Karpas-422 (cell line): ENCODE measurements at regions not wholly inside any gene's neighbourhood (a gene's known extent, or its start where the extent isn't known, plus 50 kb on each side); places are given as distances from the start of the nearest gene placed in this dataset.

Experiments
- DNase-seq: peaks from one replicate; pipeline ENCODE4 v3.0.0-alpha.2; 2015
- H2AFZ ChIP-seq: fragments of 200-600 bp; sonication (generic); 2 replicates; pipeline ENCODE4 v1.6.1; 2014; ENCODE audit warnings: antibody characterized with exemption, low read length, mixed read lengths
- H3K27ac ChIP-seq: fragments of 200-600 bp; sonication (generic); 2 replicates; pipeline ENCODE4 v1.5.1; 2014; ENCODE audit warnings: mild to moderate bottlenecking, low read length, moderate library complexity
- H3K27me3 ChIP-seq: fragments of 200-600 bp; sonication (generic); 2 replicates; pipeline ENCODE4 v1.6.1; 2014; ENCODE audit warnings: low read length, mixed read lengths
- H3K36me3 ChIP-seq: fragments of 200-600 bp; sonication (generic); 2 replicates; pipeline ENCODE4 v1.6.1; 2014; ENCODE audit warnings: low read length, mixed read lengths; ENCODE audit not compliant: insufficient read depth
- H3K4me1 ChIP-seq: fragments of 200-600 bp; sonication (generic); 2 replicates; pipeline ENCODE4 v1.6.1; 2014; ENCODE audit warnings: mild to moderate bottlenecking, low read length, mixed read lengths
- H3K4me2 ChIP-seq: fragments of 200-600 bp; sonication (generic); 2 replicates; pipeline ENCODE4 v1.6.1; 2014; ENCODE audit warnings: low read length, low read depth, mild to moderate bottlenecking; ENCODE audit not compliant: poor library complexity, severe bottlenecking
- H3K4me3 ChIP-seq: fragments of 200-600 bp; sonication (generic); 2 replicates; pipeline ENCODE4 v1.5.1; 2014; ENCODE audit warnings: mild to moderate bottlenecking, antibody characterized with exemption, low read length, mixed read lengths
- H3K79me2 ChIP-seq: fragments of 200-600 bp; sonication (generic); 2 replicates; pipeline ENCODE4 v1.6.1; 2014; ENCODE audit warnings: mild to moderate bottlenecking, low read length, mixed read lengths
- H3K9ac ChIP-seq: fragments of 200-600 bp; sonication (generic); 2 replicates; pipeline ENCODE4 v1.6.0; 2014; ENCODE audit warnings: low read length
- H3K9me2 ChIP-seq: fragments of 200-600 bp; sonication (generic), shearing (Covaris generic); replicated peaks from 2 replicates; pipeline ENCODE4 v1.6.0; 2014; ENCODE audit warnings: mild to moderate bottlenecking, low read length, moderate library complexity; ENCODE audit not compliant: insufficient read depth
- H3K9me3 ChIP-seq: fragments of 300-700, 200-600 bp; sonication (generic); 2 replicates; pipeline ENCODE4 v1.6.1; 2014; ENCODE audit warnings: low read length, mixed read lengths
- H4K20me1 ChIP-seq: fragments of 200-600 bp; sonication (generic); 2 replicates; pipeline ENCODE4 v1.6.1; 2014; ENCODE audit warnings: mild to moderate bottlenecking, antibody characterized with exemption, low read length, low read depth; ENCODE audit not compliant: insufficient read depth

DNA sequence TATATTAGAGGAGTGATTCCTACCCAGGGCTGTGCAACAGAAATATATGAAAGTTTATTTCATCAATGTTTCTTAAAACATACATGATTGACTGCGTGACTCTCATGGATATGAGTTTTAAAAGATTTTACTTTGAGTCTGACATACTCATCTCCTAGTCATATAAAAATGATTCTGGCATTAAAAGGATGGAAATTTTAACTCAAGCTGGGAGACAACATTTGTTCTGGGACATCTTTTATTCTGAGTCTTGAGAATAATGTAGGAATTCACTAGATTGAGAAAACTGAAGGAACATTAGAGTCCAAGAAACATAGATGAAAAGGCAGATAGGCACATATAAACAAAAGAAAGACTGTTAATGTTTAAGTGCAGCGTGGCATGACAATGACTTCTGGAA, 649.6 kb downstream of the SPRY1 start:
- H3K79me2 ChIP-seq = no peaks in the 10 kb centered on the region
- no peaks in the 10 kb centered on the region for H3K4me1 ChIP-seq
- no peak for DNase-seq
- no peak overlapping the region for H3K4me3 ChIP-seq
- H2AFZ ChIP-seq = no peak overlapping the region
- H3K9ac ChIP-seq = no peak overlapping the region
- H3K27me3 ChIP-seq = no peaks in the 10 kb centered on the region
- no peaks in the 10 kb centered on the region for H3K9me2 ChIP-seq
- H3K4me2 ChIP-seq = no peak overlapping the region
- H3K36me3 ChIP-seq = no peaks in the 10 kb centered on the region
- H4K20me1 ChIP-seq = no peaks in the 10 kb centered on the region
- peaks cover 5% of the 10 kb centered on the region; the same call in 1 of the 2 replicates for H3K9me3 ChIP-seq
- H3K27ac ChIP-seq = no peak overlapping the region

DNA sequence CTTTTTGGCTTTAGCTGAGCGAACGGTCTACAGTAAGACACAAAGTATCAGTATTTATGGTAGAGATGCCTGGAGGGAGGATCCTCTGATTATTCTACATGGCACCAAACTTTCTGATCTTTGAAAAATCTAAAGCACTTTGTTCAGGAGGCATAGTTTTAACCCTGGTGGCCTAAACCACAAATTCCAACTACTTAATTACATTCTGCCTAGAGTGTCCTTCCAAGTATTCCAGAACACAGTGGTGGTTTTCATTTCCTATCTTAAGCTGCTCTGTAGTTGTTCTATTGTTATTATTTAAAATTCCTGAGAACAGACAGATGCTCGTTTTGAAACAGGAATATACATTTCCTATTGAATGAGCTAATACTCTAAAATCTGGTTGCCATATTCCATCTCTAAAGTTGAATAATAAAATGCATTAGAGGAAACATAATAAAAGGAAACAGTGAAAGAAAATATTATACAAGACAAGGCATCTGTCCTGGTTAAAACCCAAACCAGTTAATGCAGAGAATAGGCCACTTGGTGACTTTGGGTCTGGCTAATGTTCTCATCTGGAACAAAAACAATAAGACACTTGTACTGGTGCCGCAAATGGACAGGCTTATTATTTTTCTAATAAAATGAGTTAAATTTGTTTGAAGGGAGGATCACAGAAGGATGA, 657.4 kb downstream of the SPRY1 start:
- no peaks in the 10 kb centered on the region for H3K27me3 ChIP-seq
- H4K20me1 ChIP-seq = no peaks in the 10 kb centered on the region
- H3K79me2 ChIP-seq = no peaks in the 10 kb centered on the region
- no peaks in the 10 kb centered on the region for H3K9me2 ChIP-seq
- no peak overlapping the region for H3K4me3 ChIP-seq
- H3K9ac ChIP-seq = no peak overlapping the region
- no peaks in the 10 kb centered on the region for H3K4me1 ChIP-seq
- H3K4me2 ChIP-seq = no peak overlapping the region
- H3K9me3 ChIP-seq = no peaks in the 10 kb centered on the region; the same call in 1 of the 2 replicates
- H3K36me3 ChIP-seq = no peaks in the 10 kb centered on the region
- no peak overlapping the region for H2AFZ ChIP-seq
- no peak for DNase-seq
- H3K27ac ChIP-seq = no peak overlapping the region

DNA sequence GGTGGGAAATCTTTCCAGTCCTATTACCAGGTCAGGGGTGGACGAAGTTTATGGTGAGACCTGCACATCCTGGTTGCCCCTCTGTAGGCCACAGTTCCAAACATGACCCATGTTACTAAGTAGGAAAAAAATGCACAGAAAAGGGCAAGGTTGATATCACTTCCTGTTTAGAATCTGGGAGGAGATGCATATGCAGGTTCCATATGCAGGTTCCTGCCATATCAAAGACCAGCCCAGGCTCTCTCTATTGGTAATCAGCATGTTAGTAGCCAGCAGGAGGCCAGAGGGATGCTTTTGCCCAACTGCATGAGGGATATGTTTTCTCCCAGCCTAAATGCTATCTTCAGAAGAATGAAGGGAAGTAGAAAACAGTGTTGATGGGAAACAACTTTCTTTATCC, 657.2 kb downstream of the ANKRD50 start:
- no peaks in the 10 kb centered on the region for H3K4me1 ChIP-seq
- no peak overlapping the region for H3K27ac ChIP-seq
- H3K9me2 ChIP-seq = no peaks in the 10 kb centered on the region
- H3K36me3 ChIP-seq = no peaks in the 10 kb centered on the region
- H3K9ac ChIP-seq = no peak overlapping the region
- H3K79me2 ChIP-seq = no peaks in the 10 kb centered on the region
- no peak overlapping the region for H3K4me2 ChIP-seq
- H4K20me1 ChIP-seq = no peaks in the 10 kb centered on the region
- no peaks in the 10 kb centered on the region; the same call in 1 of the 2 replicates for H3K9me3 ChIP-seq
- no peak overlapping the region for H3K4me3 ChIP-seq
- no peak for DNase-seq
- no peak overlapping the region for H2AFZ ChIP-seq
- H3K27me3 ChIP-seq = no peaks in the 10 kb centered on the region

DNA sequence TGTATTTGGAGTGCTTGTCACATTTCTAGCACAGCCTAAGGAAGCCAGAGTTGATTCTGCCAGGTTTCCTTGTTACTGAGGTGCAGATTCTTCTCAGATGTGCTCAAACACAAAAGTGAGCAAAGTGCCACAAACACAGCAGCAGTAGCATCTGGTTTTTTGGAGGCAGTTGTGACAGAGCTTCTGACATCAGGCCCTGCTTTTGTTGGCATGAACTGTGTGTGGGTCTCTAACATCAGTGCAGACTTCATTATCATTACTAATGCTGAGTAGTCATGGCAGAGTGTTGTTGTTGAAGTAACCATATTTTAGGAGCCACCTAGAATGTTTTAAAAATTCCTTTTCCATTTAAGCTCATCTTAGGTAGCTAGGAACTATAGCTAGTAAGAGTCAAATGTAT, 656.6 kb downstream of the ANKRD50 start:
- Histone ChIP-seq H3K4me1 (no peaks in the 10 kb centered on the region), H3K9me3 (no peaks in the 10 kb centered on the region; the same call in 1 of the 2 replicates), H3K9me2 (no peaks in the 10 kb centered on the region), H3K9ac (no peak overlapping the region), H3K4me3 (no peak overlapping the region), H3K27me3 (no peaks in the 10 kb centered on the region), H3K79me2 (no peaks in the 10 kb centered on the region), H3K4me2 (no peak overlapping the region), H3K27ac (no peak overlapping the region), H3K36me3 (no peaks in the 10 kb centered on the region), H2AFZ (no peak overlapping the region), H4K20me1 (no peaks in the 10 kb centered on the region)
- no peak for DNase-seq

DNA sequence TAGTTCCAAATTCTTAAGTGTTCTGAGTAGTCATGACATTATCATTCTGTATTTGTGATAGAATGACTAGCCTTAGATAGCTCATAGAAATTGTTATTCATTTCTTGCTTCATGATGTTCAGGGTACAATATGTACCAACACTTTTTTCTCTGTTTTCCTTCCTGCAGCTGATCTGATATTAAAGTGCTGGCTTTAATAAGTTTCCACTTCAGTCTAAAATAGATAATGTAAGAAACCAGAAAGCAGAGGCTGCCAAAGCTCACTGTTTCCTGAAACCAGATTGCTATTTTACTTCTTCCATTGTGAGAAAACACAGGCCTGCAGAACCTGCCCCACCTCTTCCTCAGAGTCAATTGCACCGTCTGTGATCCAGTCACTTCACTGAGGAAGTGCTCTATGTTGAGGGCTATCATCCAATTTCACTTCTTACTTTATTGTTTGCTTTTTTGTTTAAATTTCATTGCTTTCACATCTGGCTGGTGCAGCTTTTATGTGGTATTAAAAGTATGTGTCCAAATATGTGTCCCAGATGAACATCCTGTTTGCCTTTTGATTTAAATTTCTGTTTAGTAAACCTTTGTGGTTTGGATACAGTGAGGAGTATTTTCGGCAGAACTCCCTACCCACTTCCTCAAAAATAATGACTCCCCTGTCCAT, 652.1 kb downstream of the ANKRD50 start:
- H3K9me3 ChIP-seq = no peaks in the 10 kb centered on the region
- no peaks in the 10 kb centered on the region for H3K9me2 ChIP-seq
- H3K27ac ChIP-seq = no peak overlapping the region
- H3K36me3 ChIP-seq = no peaks in the 10 kb centered on the region
- H3K4me1 ChIP-seq = no peaks in the 10 kb centered on the region
- H2AFZ ChIP-seq = no peak overlapping the region
- no peak overlapping the region for H3K9ac ChIP-seq
- H3K27me3 ChIP-seq = no peaks in the 10 kb centered on the region
- no peak for DNase-seq
- H3K4me2 ChIP-seq = no peak overlapping the region
- no peaks in the 10 kb centered on the region for H3K79me2 ChIP-seq
- no peak overlapping the region for H3K4me3 ChIP-seq
- no peaks in the 10 kb centered on the region for H4K20me1 ChIP-seq

DNA sequence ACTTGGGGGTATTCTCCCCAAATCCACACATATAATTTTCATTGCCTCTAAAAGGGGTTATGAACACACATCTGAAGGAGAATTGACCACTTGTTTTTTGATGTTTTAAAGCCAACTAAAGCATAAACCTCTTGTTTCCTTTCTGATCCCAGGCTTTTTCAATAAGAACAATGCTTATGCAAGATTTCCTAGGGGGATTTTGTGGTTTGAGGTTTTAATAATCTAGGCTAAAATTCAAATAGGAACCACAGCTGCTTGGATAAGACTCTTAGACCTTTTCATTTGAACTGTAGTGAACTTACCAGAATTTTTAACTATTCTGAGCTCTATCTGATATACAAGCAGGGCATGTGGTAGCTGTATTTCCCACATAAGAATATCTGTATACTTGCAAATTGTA, 651.1 kb downstream of the ANKRD50 start:
- Histone ChIP-seq H3K4me1 (no peaks in the 10 kb centered on the region), H3K4me3 (no peak overlapping the region), H3K36me3 (no peaks in the 10 kb centered on the region), H3K27me3 (no peaks in the 10 kb centered on the region), H3K9ac (no peak overlapping the region), H2AFZ (no peak overlapping the region), H4K20me1 (no peaks in the 10 kb centered on the region), H3K9me2 (no peaks in the 10 kb centered on the region), H3K27ac (no peak overlapping the region), H3K4me2 (no peak overlapping the region), H3K9me3 (no peaks in the 10 kb centered on the region), H3K79me2 (no peaks in the 10 kb centered on the region)
- no peak for DNase-seq

DNA sequence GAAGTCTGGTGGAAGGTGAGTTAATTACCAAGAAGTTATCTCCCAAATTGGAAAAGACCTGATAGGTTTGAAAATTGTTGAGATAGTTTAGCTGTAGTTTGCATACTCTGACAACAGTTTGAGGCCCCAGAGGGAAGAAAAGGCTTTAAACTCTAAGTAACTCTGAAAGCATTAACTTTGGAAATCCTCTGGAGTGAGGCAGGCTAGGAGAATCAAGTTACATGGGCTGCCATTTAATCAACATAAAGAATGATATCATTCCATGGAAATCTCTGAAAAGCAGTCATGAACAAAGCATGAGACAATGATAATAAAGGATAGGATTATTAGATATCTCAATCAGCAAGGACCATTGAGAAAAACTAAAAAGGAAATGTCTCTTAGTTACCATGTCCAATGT, 647.1 kb downstream of the ANKRD50 start:
- Histone ChIP-seq H3K9me3 (peaks cover 11% of the 10 kb centered on the region), H3K4me1 (no peaks in the 10 kb centered on the region), H4K20me1 (no peaks in the 10 kb centered on the region), H3K9ac (no peak overlapping the region), H3K27ac (no peak overlapping the region), H3K27me3 (no peaks in the 10 kb centered on the region), H3K4me2 (no peak overlapping the region), H3K9me2 (no peaks in the 10 kb centered on the region), H3K4me3 (no peak overlapping the region), H3K79me2 (no peaks in the 10 kb centered on the region), H2AFZ (no peak overlapping the region), H3K36me3 (no peaks in the 10 kb centered on the region)
- no peak for DNase-seq

DNA sequence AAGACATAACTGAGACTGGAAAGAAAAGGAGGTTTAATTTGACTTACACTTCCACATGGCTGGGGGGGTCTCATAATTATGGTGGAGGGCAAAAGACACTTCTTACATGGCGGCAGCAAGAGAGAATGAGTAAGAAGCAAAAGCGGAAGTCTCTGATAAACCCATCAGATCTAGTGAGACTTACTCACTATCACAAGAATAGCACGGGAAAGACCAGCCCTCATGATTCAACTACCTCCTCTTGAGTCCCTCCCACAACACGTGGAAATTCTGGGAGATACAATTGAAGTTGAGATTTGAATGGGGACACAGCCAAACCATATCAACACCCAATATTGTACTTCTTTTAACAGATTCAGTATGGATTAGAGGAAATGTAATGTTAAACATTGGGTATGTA, 646.6 kb downstream of the ANKRD50 start:
- no peak for DNase-seq
- Histone ChIP-seq H2AFZ (no peak overlapping the region), H3K27me3 (no peaks in the 10 kb centered on the region), H3K79me2 (no peaks in the 10 kb centered on the region), H3K9me3 (peaks cover 15% of the 10 kb centered on the region), H3K36me3 (no peaks in the 10 kb centered on the region), H3K9me2 (no peaks in the 10 kb centered on the region), H3K9ac (no peak overlapping the region), H3K4me2 (no peak overlapping the region), H4K20me1 (no peaks in the 10 kb centered on the region), H3K27ac (no peak overlapping the region), H3K4me1 (no peaks in the 10 kb centered on the region), H3K4me3 (no peak overlapping the region)
